HEK293 (cell line): ENCODE measurements at regions not wholly inside any gene's neighbourhood (a gene's known extent, or its start where the extent isn't known, plus 50 kb on each side); places are given as distances from the start of the nearest gene placed in this dataset.
A peak's percentile ranks its signal among the peaks of the same experiment; 100 is the strongest.

Experiments used
- CTCF ChIA-PET: fragments of 350-600 bp; formaldehyde crosslinking; extraction: SDS; loops from one replicate; lab custom pipeline; 2021; ENCODE audit warnings: antibody characterized with exemption; lab: Yijun Ruan, JAX
- POLR2A ChIA-PET: fragments of 300-600 bp; formaldehyde crosslinking; extraction: SDS; loops from one replicate; lab custom pipeline; 2020; ENCODE audit warnings: antibody characterized with exemption, inconsistent platforms; lab: Yijun Ruan, JAX
- H3K27ac ChIP-seq: fragments of 200-500 bp; sonication (Bioruptor generic); 2 replicates; pipeline ENCODE4 v1.5.1; 2014; ENCODE audit warnings: low read depth, low read length, control low read depth, inconsistent platforms; ENCODE audit errors: extremely low read depth
- H3K36me3 ChIP-seq, 2 experiments: fragments of 200-500 bp in 1 of 2; sonication (Bioruptor generic) in 1 of 2; 1 replicate in 1 of 2; 2 replicates in 1 of 2; pipeline ENCODE4 v1.5.1; 2014 to 2017; ENCODE audit warnings: inconsistent platforms in 2 of 2, low read length in 2 of 2; ENCODE audit not compliant: control insufficient read depth in 2 of 2, insufficient read depth in 1 of 2
- H3K4me1 ChIP-seq: fragments of 200-500 bp; sonication (Bioruptor generic); 2 replicates; pipeline ENCODE4 v1.5.1; 2014; ENCODE audit warnings: mild to moderate bottlenecking, low read length, inconsistent platforms; ENCODE audit not compliant: control insufficient read depth, insufficient read depth
- H3K4me3 ChIP-seq: 2 replicates; pipeline ENCODE4 v1.5.1; 2011; ENCODE audit warnings: low read depth, mild to moderate bottlenecking, control low read depth, low read length, moderate library complexity
- H3K9me3 ChIP-seq: fragments of 200-500 bp; sonication (Bioruptor generic); 2 replicates; pipeline ENCODE4 v1.5.1; 2014; ENCODE audit warnings: low read depth, low read length, inconsistent platforms; ENCODE audit not compliant: control insufficient read depth, insufficient read depth
- KLF16 ChIP-seq: fragments of 450-650 bp; formaldehyde crosslinking; IDR thresholded peaks from 2 replicates; pipeline ENCODE4 v1.5.1; 2017; ENCODE audit warnings: missing biosample characterization, missing genetic modification characterization
- REPIN1 ChIP-seq: fragments of 450-650 bp; formaldehyde crosslinking; IDR thresholded peaks from 2 replicates; pipeline ENCODE4 v1.5.1; 2017; ENCODE audit warnings: missing biosample characterization, missing genetic modification characterization, low read depth
- ZBTB17 ChIP-seq: fragments of 450-650 bp; formaldehyde crosslinking; IDR thresholded peaks from 2 replicates; pipeline ENCODE4 v1.5.1; 2016; ENCODE audit warnings: missing biosample characterization, missing genetic modification characterization
- ZBTB20 ChIP-seq: fragments of 450-650 bp; formaldehyde crosslinking; IDR thresholded peaks from 2 replicates; pipeline ENCODE4 v1.5.1; 2016; ENCODE audit warnings: missing biosample characterization, missing genetic modification characterization
- ZBTB8A ChIP-seq: fragments of 450-650 bp; formaldehyde crosslinking; IDR thresholded peaks from 2 replicates; pipeline ENCODE4 v1.5.1; 2016; ENCODE audit warnings: missing biosample characterization, missing genetic modification characterization
- ZFP3 ChIP-seq: fragments of 450-650 bp; formaldehyde crosslinking; IDR thresholded peaks from 2 replicates; pipeline ENCODE4 v1.5.1; 2016; ENCODE audit warnings: low read depth, missing biosample characterization, missing genetic modification characterization
- ZFP37 ChIP-seq: fragments of 450-650 bp; formaldehyde crosslinking; IDR thresholded peaks from 2 replicates; pipeline ENCODE4 v1.5.1; 2016; ENCODE audit warnings: missing biosample characterization, missing genetic modification characterization
- ZIC2 ChIP-seq: fragments of 450-650 bp; formaldehyde crosslinking; IDR thresholded peaks from 2 replicates; pipeline ENCODE4 v1.5.1; 2016; ENCODE audit warnings: missing biosample characterization, missing genetic modification characterization
- ZNF132 ChIP-seq: fragments of 450-650 bp; formaldehyde crosslinking; IDR thresholded peaks from 2 replicates; pipeline ENCODE4 v1.5.1; 2017; ENCODE audit warnings: missing biosample characterization, missing genetic modification characterization, borderline replicate concordance
- ZNF133 ChIP-seq: fragments of 450-650 bp; formaldehyde crosslinking; IDR thresholded peaks from 2 replicates; pipeline ENCODE4 v1.5.1; 2016; ENCODE audit warnings: missing biosample characterization, missing genetic modification characterization
- ZNF2 ChIP-seq: fragments of 450-650 bp; formaldehyde crosslinking; IDR thresholded peaks from 2 replicates; pipeline ENCODE4 v1.5.1; 2016; ENCODE audit warnings: missing biosample characterization, missing genetic modification characterization
- ZNF23 ChIP-seq: fragments of 450-650 bp; formaldehyde crosslinking; IDR thresholded peaks from 2 replicates; pipeline ENCODE4 v1.5.1; 2016; ENCODE audit warnings: missing biosample characterization, missing genetic modification characterization, borderline replicate concordance
- ZNF335 ChIP-seq: fragments of 450-650 bp; formaldehyde crosslinking; conservative IDR thresholded peaks from 2 replicates; pipeline ENCODE4 v1.5.1; 2016; ENCODE audit warnings: missing biosample characterization, missing genetic modification characterization
- ZNF366 ChIP-seq: fragments of 450-650 bp; formaldehyde crosslinking; conservative IDR thresholded peaks from 2 replicates; pipeline ENCODE4 v1.5.1; 2016; ENCODE audit warnings: missing biosample characterization, missing genetic modification characterization
- ZNF394 ChIP-seq: fragments of 450-650 bp; formaldehyde crosslinking; IDR thresholded peaks from 2 replicates; pipeline ENCODE4 v1.5.1; 2016; ENCODE audit warnings: missing biosample characterization, missing genetic modification characterization, mild to moderate bottlenecking, moderate library complexity, borderline replicate concordance
- ZNF518A ChIP-seq: fragments of 450-650 bp; formaldehyde crosslinking; conservative IDR thresholded peaks from 2 replicates; pipeline ENCODE4 v1.5.1; 2016; ENCODE audit warnings: low read depth, missing biosample characterization, missing genetic modification characterization
- ZNF561 ChIP-seq: fragments of 450-650 bp; IDR thresholded peaks from 2 replicates; pipeline ENCODE4 v1.5.1; 2018; ENCODE audit warnings: missing biosample characterization, missing genetic modification characterization, borderline replicate concordance
- ZNF658 ChIP-seq: fragments of 450-650 bp; formaldehyde crosslinking; IDR thresholded peaks from 2 replicates; pipeline ENCODE4; 2016; ENCODE audit warnings: missing biosample characterization, missing genetic modification characterization
- ZNF843 ChIP-seq: fragments of 450-650 bp; formaldehyde crosslinking; IDR thresholded peaks from 2 replicates; pipeline ENCODE4 v1.5.1; 2016; ENCODE audit warnings: missing biosample characterization, missing genetic modification characterization
- ZXDB ChIP-seq: fragments of 450-650 bp; formaldehyde crosslinking; IDR thresholded peaks from 2 replicates; pipeline ENCODE4 v1.5.1; 2016; ENCODE audit warnings: missing biosample characterization, missing genetic modification characterization
- TF ChIP-seq, protein P1 (sequence below): fragments of 450-650 bp; formaldehyde crosslinking; IDR thresholded peaks from 2 replicates; pipeline ENCODE4 v1.5.1; 2016; ENCODE audit warnings: missing biosample characterization, missing genetic modification characterization
- TF ChIP-seq, protein P2 (sequence below): fragments of 450-650 bp; formaldehyde crosslinking; IDR thresholded peaks from 2 replicates; pipeline ENCODE4 v1.5.1; 2016; ENCODE audit warnings: missing biosample characterization, missing genetic modification characterization
- TF ChIP-seq, protein P3 (sequence below): fragments of 450-650 bp; formaldehyde crosslinking; IDR thresholded peaks from 2 replicates; pipeline ENCODE4 v1.5.1; 2016; ENCODE audit warnings: missing biosample characterization, missing genetic modification characterization

DNA sequence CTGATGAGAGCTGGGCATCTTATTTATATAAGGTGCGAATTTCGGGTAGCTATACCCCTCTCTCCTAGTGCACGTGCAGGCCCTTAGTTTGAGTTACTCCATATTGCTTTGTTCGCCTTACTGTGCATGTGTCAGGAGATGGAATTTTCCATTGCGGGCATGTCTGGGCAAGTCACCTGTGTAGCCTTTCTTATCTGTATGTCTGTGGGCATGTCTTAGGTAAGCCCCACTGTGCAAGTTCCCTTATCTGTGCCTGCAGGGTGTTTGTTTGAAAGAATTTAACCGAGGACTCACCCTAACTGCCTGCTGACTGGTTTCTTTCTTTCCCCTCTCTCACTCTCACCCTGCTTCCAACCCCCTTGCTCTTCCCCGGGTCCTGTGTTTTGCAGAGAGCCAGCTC is 140.7 kb upstream of the RANBP3L start (continued):
- TF ChIP-seq, protein P1, sequence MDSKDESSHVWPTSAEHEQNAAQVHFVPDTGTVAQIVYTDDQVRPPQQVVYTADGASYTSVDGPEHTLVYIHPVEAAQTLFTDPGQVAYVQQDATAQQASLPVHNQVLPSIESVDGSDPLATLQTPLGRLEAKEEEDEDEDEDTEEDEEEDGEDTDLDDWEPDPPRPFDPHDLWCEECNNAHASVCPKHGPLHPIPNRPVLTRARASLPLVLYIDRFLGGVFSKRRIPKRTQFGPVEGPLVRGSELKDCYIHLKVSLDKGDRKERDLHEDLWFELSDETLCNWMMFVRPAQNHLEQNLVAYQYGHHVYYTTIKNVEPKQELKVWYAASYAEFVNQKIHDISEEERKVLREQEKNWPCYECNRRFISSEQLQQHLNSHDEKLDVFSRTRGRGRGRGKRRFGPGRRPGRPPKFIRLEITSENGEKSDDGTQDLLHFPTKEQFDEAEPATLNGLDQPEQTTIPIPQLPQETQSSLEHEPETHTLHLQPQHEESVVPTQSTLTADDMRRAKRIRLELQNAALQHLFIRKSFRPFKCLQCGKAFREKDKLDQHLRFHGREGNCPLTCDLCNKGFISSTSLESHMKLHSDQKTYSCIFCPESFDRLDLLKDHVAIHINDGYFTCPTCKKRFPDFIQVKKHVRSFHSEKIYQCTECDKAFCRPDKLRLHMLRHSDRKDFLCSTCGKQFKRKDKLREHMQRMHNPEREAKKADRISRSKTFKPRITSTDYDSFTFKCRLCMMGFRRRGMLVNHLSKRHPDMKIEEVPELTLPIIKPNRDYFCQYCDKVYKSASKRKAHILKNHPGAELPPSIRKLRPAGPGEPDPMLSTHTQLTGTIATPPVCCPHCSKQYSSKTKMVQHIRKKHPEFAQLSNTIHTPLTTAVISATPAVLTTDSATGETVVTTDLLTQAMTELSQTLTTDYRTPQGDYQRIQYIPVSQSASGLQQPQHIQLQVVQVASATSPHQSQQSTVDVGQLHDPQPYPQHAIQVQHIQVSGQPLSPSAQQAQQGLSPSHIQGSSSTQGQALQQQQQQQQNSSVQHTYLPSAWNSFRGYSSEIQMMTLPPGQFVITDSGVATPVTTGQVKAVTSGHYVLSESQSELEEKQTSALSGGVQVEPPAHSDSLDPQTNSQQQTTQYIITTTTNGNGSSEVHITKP = peak; percentile 63
- TF ChIP-seq, protein P2, sequence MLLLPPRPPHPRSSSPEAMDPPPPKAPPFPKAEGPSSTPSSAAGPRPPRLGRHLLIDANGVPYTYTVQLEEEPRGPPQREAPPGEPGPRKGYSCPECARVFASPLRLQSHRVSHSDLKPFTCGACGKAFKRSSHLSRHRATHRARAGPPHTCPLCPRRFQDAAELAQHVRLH (tag by site-specific recombination) = 0 out of 2 replicates have a peak, but pooled peaks have one; percentile 3
- TF ChIP-seq ZNF843 (tag by site-specific recombination) (0 out of 2 replicates have a peak, but pooled peaks have one; percentile 13), ZBTB20 (tag by site-specific recombination) (peak; percentile 35; the same call in 1 of the 2 replicates), ZIC2 (tag by site-specific recombination) (peak; percentile 45; the same call in 1 of the 2 replicates), ZBTB17 (tag by site-specific recombination) (0 out of 2 replicates have a peak, but pooled peaks have one; percentile 5), ZNF133 (tag by site-specific recombination) (peak; percentile 33; the same call in 1 of the 2 replicates), ZNF366 (0 out of 2 replicates have a peak, but pooled peaks have one; percentile 11), ZNF518A (peak; percentile 44), ZNF132 (no peak), ZBTB8A (tag by site-specific recombination) (0 out of 2 replicates have a peak, but pooled peaks have one; percentile 14), ZFP37 (tag by site-specific recombination) (no peak)
- TF ChIP-seq, protein P3, sequence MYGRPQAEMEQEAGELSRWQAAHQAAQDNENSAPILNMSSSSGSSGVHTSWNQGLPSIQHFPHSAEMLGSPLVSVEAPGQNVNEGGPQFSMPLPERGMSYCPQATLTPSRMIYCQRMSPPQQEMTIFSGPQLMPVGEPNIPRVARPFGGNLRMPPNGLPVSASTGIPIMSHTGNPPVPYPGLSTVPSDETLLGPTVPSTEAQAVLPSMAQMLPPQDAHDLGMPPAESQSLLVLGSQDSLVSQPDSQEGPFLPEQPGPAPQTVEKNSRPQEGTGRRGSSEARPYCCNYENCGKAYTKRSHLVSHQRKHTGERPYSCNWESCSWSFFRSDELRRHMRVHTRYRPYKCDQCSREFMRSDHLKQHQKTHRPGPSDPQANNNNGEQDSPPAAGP (tag by site-specific recombination) = no peak

DNA sequence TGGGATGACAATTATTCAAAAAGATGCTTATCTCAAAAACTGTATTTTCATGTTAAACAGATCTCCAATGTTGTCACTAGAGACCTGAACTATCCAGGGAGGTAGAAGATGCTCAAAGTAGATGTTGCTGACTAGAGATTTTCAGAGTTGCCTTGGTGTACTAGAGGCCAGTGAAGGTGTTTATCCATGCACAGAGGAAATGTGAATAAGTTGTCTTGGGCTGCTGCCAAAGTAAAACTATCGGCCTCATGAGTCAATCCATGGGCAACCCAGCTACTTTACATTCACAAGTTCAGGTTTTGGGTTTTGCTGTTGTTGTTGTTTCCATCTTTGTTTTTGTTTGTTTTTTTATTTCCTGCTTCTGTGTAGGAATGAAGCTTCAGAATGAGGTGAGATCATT is 141.1 kb upstream of the RANBP3L start:
- Histone ChIP-seq H3K27ac (peak overlapping the region; percentile 81), H3K4me3 (no peak overlapping the region), H3K4me1 (peaks cover 4% of the 10 kb centered on the region), H3K36me3 (no peaks in the 10 kb centered on the region), H3K9me3 (no peaks in the 10 kb centered on the region)
- TF ChIP-seq ZXDB (tag by site-specific recombination) = 0 out of 2 replicates have a peak, but pooled peaks have one; percentile 7
- peak; percentile 50 for TF ChIP-seq ZNF335
- 0 out of 2 replicates have a peak, but pooled peaks have one; percentile 30 for TF ChIP-seq ZNF2 (tag by site-specific recombination)
- TF ChIP-seq ZFP3 (tag by site-specific recombination) = no peak
- TF ChIP-seq ZNF394 (tag by site-specific recombination) = peak; percentile 51; the same call in 1 of the 2 replicates
- TF ChIP-seq REPIN1 (tag by site-specific recombination) = no peak
- no peak for TF ChIP-seq ZNF133 (tag by site-specific recombination)
- TF ChIP-seq ZNF23 (tag by site-specific recombination) = no peak
- TF ChIP-seq ZNF658 (tag by site-specific recombination) = 0 out of 2 replicates have a peak, but pooled peaks have one; percentile 8
- no peak for TF ChIP-seq ZNF561 (tag by site-specific recombination)
- no peak for TF ChIP-seq KLF16 (tag by site-specific recombination)
- POLR2A ChIA-PET = interaction anchor here (0.7 kb wide), 1 partner anchor 240 kb away, joined by 3 read pairs; no protein-coding TSS in a partner anchor
- CTCF ChIA-PET = interaction anchor here (0.9 to 4.7 kb wide), 7 partner anchors 9 to 65 kb away, joined by 3 to 20 read pairs (median 4); no protein-coding TSS in a partner anchor
